ENCODE measurements at regions not wholly inside any gene's neighbourhood (a gene's known extent, or its start where the extent isn't known, plus 50 kb on each side); places are given as distances from the start of the nearest gene placed in this dataset.
A peak's percentile ranks its signal among the peaks of the same experiment; 100 is the strongest.

- DNase-seq (ENCODE audit: extremely low read depth, low read depth): no peak
Measured at GRCh38 chr18:45295388-45295787, 319.9 kb upstream of the SLC14A2 start.

GRCh38 chr18:45298986-45299385 lies 316.3 kb upstream of the SLC14A2 start:
- DNase-seq (ENCODE audit: extremely low read depth, low read depth): no peak

- DNase-seq (ENCODE audit: extremely low read depth, low read depth): no peak
Measured at GRCh38 chr18:45303026-45303425, 312.2 kb upstream of the SLC14A2 start.

- no peak for DNase-seq (ENCODE audit: extremely low read depth, low read depth)
Measured at GRCh38 chr18:45304558-45304957, 310.7 kb upstream of the SLC14A2 start.

GRCh38 chr18:45312555-45313126 lies 302.6 kb upstream of the SLC14A2 start:
- no peak for DNase-seq (ENCODE audit: extremely low read depth, low read depth)

GRCh38 chr18:45316127-45316526 lies 299.1 kb upstream of the SLC14A2 start:
- no peak for DNase-seq (ENCODE audit: extremely low read depth, low read depth)

- no peak for DNase-seq (ENCODE audit: extremely low read depth, low read depth)
Measured at GRCh38 chr18:45317948-45318640, 297.2 kb upstream of the SLC14A2 start.

- no peak for DNase-seq (ENCODE audit: extremely low read depth, low read depth)
Measured at GRCh38 chr18:45320724-45321123, 294.6 kb upstream of the SLC14A2 start.

GRCh38 chr18:45321520-45321919 lies 293.8 kb upstream of the SLC14A2 start:
- no peak for DNase-seq (ENCODE audit: extremely low read depth, low read depth)

- DNase-seq (ENCODE audit: extremely low read depth, low read depth): no peak
Measured at GRCh38 chr18:45322343-45322742, 292.9 kb upstream of the SLC14A2 start.

- DNase-seq (ENCODE audit: extremely low read depth, low read depth): no peak
Measured at GRCh38 chr18:45324101-45324494, 291.2 kb upstream of the SLC14A2 start.

GRCh38 chr18:45324495-45325113 lies 290.7 kb upstream of the SLC14A2 start:
- peak; percentile 52 for DNase-seq (ENCODE audit: extremely low read depth, low read depth)

- DNase-seq (ENCODE audit: extremely low read depth, low read depth): no peak
Measured at GRCh38 chr18:45325778-45326177, 289.5 kb upstream of the SLC14A2 start.

GRCh38 chr18:45326505-45326904 lies 288.8 kb upstream of the SLC14A2 start:
- DNase-seq (ENCODE audit: extremely low read depth, low read depth): no peak

GRCh38 chr18:45328296-45328695 lies 287.0 kb upstream of the SLC14A2 start:
- no peak for DNase-seq (ENCODE audit: extremely low read depth, low read depth)

GRCh38 chr18:45328811-45329210 lies 286.5 kb upstream of the SLC14A2 start:
- DNase-seq (ENCODE audit: extremely low read depth, low read depth): no peak

- no peak for DNase-seq (ENCODE audit: extremely low read depth, low read depth)
Measured at GRCh38 chr18:45329316-45329715, 286.0 kb upstream of the SLC14A2 start.

GRCh38 chr18:45330170-45330594 lies 285.1 kb upstream of the SLC14A2 start:
- DNase-seq (ENCODE audit: extremely low read depth, low read depth): no peak

GRCh38 chr18:45332871-45333270 lies 282.4 kb upstream of the SLC14A2 start:
- no peak for DNase-seq (ENCODE audit: extremely low read depth, low read depth)

GRCh38 chr18:45334191-45334590 lies 281.1 kb upstream of the SLC14A2 start:
- DNase-seq (ENCODE audit: extremely low read depth, low read depth): no peak

GRCh38 chr18:45335282-45336043 lies 279.8 kb upstream of the SLC14A2 start:
- DNase-seq (ENCODE audit: extremely low read depth, low read depth): no peak
